ENCODE measurements at regions not wholly inside any gene's neighbourhood (a gene's known extent, or its start where the extent isn't known, plus 50 kb on each side); places are given as distances from the start of the nearest gene placed in this dataset.

GRCh38 chr1:239049571-239049970 lies 336.8 kb upstream of the CHRM3 start:
- no peak overlapping the region for H3K9ac ChIP-seq (ENCODE audit: low read length)
- no peaks in the 10 kb centered on the region for H3K36me3 ChIP-seq (ENCODE audit: control insufficient read depth, insufficient read depth, low read length, severe bottlenecking)
- H3K4me1 ChIP-seq (ENCODE audit: control insufficient read depth, insufficient read depth, low read length), result no peaks in the 10 kb centered on the region
- H3K4me3 ChIP-seq (ENCODE audit: low read length), result no peak overlapping the region
- no peaks in the 10 kb centered on the region for H3K9me3 ChIP-seq (ENCODE audit: control insufficient read depth, low read length)
- DNase-seq (ENCODE audit: low read depth), result no peak
- no peaks in the 10 kb centered on the region for H3K27me3 ChIP-seq (replicated peaks; ENCODE audit: control insufficient read depth, insufficient read depth, low read length)

GRCh38 chr1:239044829-239045228 lies 341.5 kb upstream of the CHRM3 start:
- Histone ChIP-seq H3K4me3 (ENCODE audit: low read length) (no peak overlapping the region), H3K27me3 (replicated peaks; ENCODE audit: control insufficient read depth, insufficient read depth, low read length) (no peaks in the 10 kb centered on the region), H3K4me1 (ENCODE audit: control insufficient read depth, insufficient read depth, low read length) (no peaks in the 10 kb centered on the region), H3K9me3 (ENCODE audit: control insufficient read depth, low read length) (no peaks in the 10 kb centered on the region), H3K36me3 (ENCODE audit: control insufficient read depth, insufficient read depth, low read length, severe bottlenecking) (no peaks in the 10 kb centered on the region), H3K9ac (ENCODE audit: low read length) (no peak overlapping the region)
- DNase-seq (ENCODE audit: low read depth), result no peak

- Histone ChIP-seq H3K9me3 (ENCODE audit: control insufficient read depth, low read length) (no peaks in the 10 kb centered on the region), H3K9ac (ENCODE audit: low read length) (no peak overlapping the region), H3K36me3 (ENCODE audit: control insufficient read depth, insufficient read depth, low read length, severe bottlenecking) (no peaks in the 10 kb centered on the region), H3K4me3 (ENCODE audit: low read length) (no peak overlapping the region), H3K27me3 (replicated peaks; ENCODE audit: control insufficient read depth, insufficient read depth, low read length) (no peaks in the 10 kb centered on the region), H3K4me1 (ENCODE audit: control insufficient read depth, insufficient read depth, low read length) (no peaks in the 10 kb centered on the region)
- DNase-seq (ENCODE audit: low read depth), result no peak
These were observed 345.8 kb upstream of the CHRM3 start for GRCh38 chr1:239040523-239040922.

GRCh38 chr1:239031310-239031709 lies 355.1 kb upstream of the CHRM3 start:
- no peaks in the 10 kb centered on the region for H3K4me1 ChIP-seq (ENCODE audit: control insufficient read depth, insufficient read depth, low read length)
- no peak for DNase-seq (ENCODE audit: low read depth)
- peaks cover 6% of the 10 kb centered on the region for H3K9me3 ChIP-seq (ENCODE audit: control insufficient read depth, low read length)
- no peak overlapping the region for H3K9ac ChIP-seq (ENCODE audit: low read length)
- no peak overlapping the region for H3K4me3 ChIP-seq (ENCODE audit: low read length)
- no peaks in the 10 kb centered on the region for H3K36me3 ChIP-seq (ENCODE audit: control insufficient read depth, insufficient read depth, low read length, severe bottlenecking)
- no peaks in the 10 kb centered on the region for H3K27me3 ChIP-seq (replicated peaks; ENCODE audit: control insufficient read depth, insufficient read depth, low read length)

GRCh38 chr1:239025997-239026694 lies 360.2 kb upstream of the CHRM3 start:
- no peaks in the 10 kb centered on the region for H3K4me1 ChIP-seq (ENCODE audit: control insufficient read depth, insufficient read depth, low read length)
- no peaks in the 10 kb centered on the region for H3K36me3 ChIP-seq (ENCODE audit: control insufficient read depth, insufficient read depth, low read length, severe bottlenecking)
- H3K27me3 ChIP-seq (replicated peaks; ENCODE audit: control insufficient read depth, insufficient read depth, low read length), result no peaks in the 10 kb centered on the region
- no peak overlapping the region for H3K9ac ChIP-seq (ENCODE audit: low read length)
- H3K9me3 ChIP-seq (ENCODE audit: control insufficient read depth, low read length), result no peaks in the 10 kb centered on the region
- no peak overlapping the region for H3K4me3 ChIP-seq (ENCODE audit: low read length)
- no peak for DNase-seq (ENCODE audit: low read depth)

GRCh38 chr1:239025223-239025622 lies 361.1 kb upstream of the CHRM3 start:
- Histone ChIP-seq H3K36me3 (ENCODE audit: control insufficient read depth, insufficient read depth, low read length, severe bottlenecking) (no peaks in the 10 kb centered on the region), H3K4me3 (ENCODE audit: low read length) (no peak overlapping the region), H3K4me1 (ENCODE audit: control insufficient read depth, insufficient read depth, low read length) (no peaks in the 10 kb centered on the region), H3K9ac (ENCODE audit: low read length) (no peak overlapping the region), H3K9me3 (ENCODE audit: control insufficient read depth, low read length) (no peaks in the 10 kb centered on the region), H3K27me3 (replicated peaks; ENCODE audit: control insufficient read depth, insufficient read depth, low read length) (no peaks in the 10 kb centered on the region)
- DNase-seq (ENCODE audit: low read depth), result no peak

GRCh38 chr1:239023732-239024360 lies 362.5 kb upstream of the CHRM3 start:
- Histone ChIP-seq H3K36me3 (ENCODE audit: control insufficient read depth, insufficient read depth, low read length, severe bottlenecking) (no peaks in the 10 kb centered on the region), H3K9me3 (ENCODE audit: control insufficient read depth, low read length) (no peaks in the 10 kb centered on the region), H3K4me3 (ENCODE audit: low read length) (no peak overlapping the region), H3K27me3 (replicated peaks; ENCODE audit: control insufficient read depth, insufficient read depth, low read length) (no peaks in the 10 kb centered on the region), H3K9ac (ENCODE audit: low read length) (no peak overlapping the region), H3K4me1 (ENCODE audit: control insufficient read depth, insufficient read depth, low read length) (no peaks in the 10 kb centered on the region)
- DNase-seq (ENCODE audit: low read depth), result no peak

- no peaks in the 10 kb centered on the region for H3K36me3 ChIP-seq (ENCODE audit: control insufficient read depth, insufficient read depth, low read length, severe bottlenecking)
- no peak for DNase-seq (ENCODE audit: low read depth)
These were observed 370.0 kb upstream of the CHRM3 start for GRCh38 chr1:239016337-239016736.

GRCh38 chr1:239011382-239011781 lies 375.0 kb upstream of the CHRM3 start:
- Histone ChIP-seq H3K4me1 (ENCODE audit: control insufficient read depth, insufficient read depth, low read length) (no peaks in the 10 kb centered on the region), H3K9ac (ENCODE audit: low read length) (no peak overlapping the region), H3K4me3 (ENCODE audit: low read length) (no peak overlapping the region), H3K27me3 (replicated peaks; ENCODE audit: control insufficient read depth, insufficient read depth, low read length) (no peaks in the 10 kb centered on the region), H3K36me3 (ENCODE audit: control insufficient read depth, insufficient read depth, low read length, severe bottlenecking) (no peaks in the 10 kb centered on the region), H3K9me3 (ENCODE audit: control insufficient read depth, low read length) (no peaks in the 10 kb centered on the region)
- DNase-seq (ENCODE audit: low read depth), result no peak

More at GRCh38 chr1:239016337-239016736, 370.0 kb upstream of the CHRM3 start:
- H3K9me3 ChIP-seq (ENCODE audit: control insufficient read depth, low read length), result no peaks in the 10 kb centered on the region
- H3K9ac ChIP-seq (ENCODE audit: low read length), result no peak overlapping the region
- H3K4me1 ChIP-seq (ENCODE audit: control insufficient read depth, insufficient read depth, low read length), result no peaks in the 10 kb centered on the region
- no peaks in the 10 kb centered on the region for H3K27me3 ChIP-seq (replicated peaks; ENCODE audit: control insufficient read depth, insufficient read depth, low read length)
- H3K4me3 ChIP-seq (ENCODE audit: low read length), result no peak overlapping the region

GRCh38 chr1:239008568-239008967 lies 377.8 kb upstream of the CHRM3 start:
- Histone ChIP-seq H3K4me3 (ENCODE audit: low read length) (no peak overlapping the region), H3K36me3 (ENCODE audit: control insufficient read depth, insufficient read depth, low read length, severe bottlenecking) (no peaks in the 10 kb centered on the region), H3K27me3 (replicated peaks; ENCODE audit: control insufficient read depth, insufficient read depth, low read length) (no peaks in the 10 kb centered on the region), H3K9ac (ENCODE audit: low read length) (no peak overlapping the region), H3K9me3 (ENCODE audit: control insufficient read depth, low read length) (no peaks in the 10 kb centered on the region), H3K4me1 (ENCODE audit: control insufficient read depth, insufficient read depth, low read length) (no peaks in the 10 kb centered on the region)
- DNase-seq (ENCODE audit: low read depth), result no peak

- H3K4me3 ChIP-seq (ENCODE audit: low read length), result no peak overlapping the region
- no peaks in the 10 kb centered on the region for H3K36me3 ChIP-seq (ENCODE audit: control insufficient read depth, insufficient read depth, low read length, severe bottlenecking)
- H3K9ac ChIP-seq (ENCODE audit: low read length), result no peak overlapping the region
- no peaks in the 10 kb centered on the region for H3K27me3 ChIP-seq (replicated peaks; ENCODE audit: control insufficient read depth, insufficient read depth, low read length)
- no peaks in the 10 kb centered on the region for H3K9me3 ChIP-seq (ENCODE audit: control insufficient read depth, low read length)
- no peaks in the 10 kb centered on the region for H3K4me1 ChIP-seq (ENCODE audit: control insufficient read depth, insufficient read depth, low read length)
- no peak for DNase-seq (ENCODE audit: low read depth)
These were observed 380.1 kb upstream of the CHRM3 start for GRCh38 chr1:239006276-239006675.

GRCh38 chr1:238999944-239000343 lies 386.4 kb upstream of the CHRM3 start:
- H3K9me3 ChIP-seq (ENCODE audit: control insufficient read depth, low read length), result no peaks in the 10 kb centered on the region

More at GRCh38 chr1:238999944-239000343, 386.4 kb upstream of the CHRM3 start:
- H3K27me3 ChIP-seq (replicated peaks; ENCODE audit: control insufficient read depth, insufficient read depth, low read length), result no peaks in the 10 kb centered on the region
- no peaks in the 10 kb centered on the region for H3K4me1 ChIP-seq (ENCODE audit: control insufficient read depth, insufficient read depth, low read length)
- no peak overlapping the region for H3K9ac ChIP-seq (ENCODE audit: low read length)
- no peaks in the 10 kb centered on the region for H3K36me3 ChIP-seq (ENCODE audit: control insufficient read depth, insufficient read depth, low read length, severe bottlenecking)
- DNase-seq (ENCODE audit: low read depth), result no peak
- H3K4me3 ChIP-seq (ENCODE audit: low read length), result no peak overlapping the region

Data from adipocyte (in vitro differentiated cells).